ENCODE measurements at regions not wholly inside any gene's neighbourhood (a gene's known extent, or its start where the extent isn't known, plus 50 kb on each side); places are given as distances from the start of the nearest gene placed in this dataset.
A peak's percentile ranks its signal among the peaks of the same experiment; 100 is the strongest.

DNA sequence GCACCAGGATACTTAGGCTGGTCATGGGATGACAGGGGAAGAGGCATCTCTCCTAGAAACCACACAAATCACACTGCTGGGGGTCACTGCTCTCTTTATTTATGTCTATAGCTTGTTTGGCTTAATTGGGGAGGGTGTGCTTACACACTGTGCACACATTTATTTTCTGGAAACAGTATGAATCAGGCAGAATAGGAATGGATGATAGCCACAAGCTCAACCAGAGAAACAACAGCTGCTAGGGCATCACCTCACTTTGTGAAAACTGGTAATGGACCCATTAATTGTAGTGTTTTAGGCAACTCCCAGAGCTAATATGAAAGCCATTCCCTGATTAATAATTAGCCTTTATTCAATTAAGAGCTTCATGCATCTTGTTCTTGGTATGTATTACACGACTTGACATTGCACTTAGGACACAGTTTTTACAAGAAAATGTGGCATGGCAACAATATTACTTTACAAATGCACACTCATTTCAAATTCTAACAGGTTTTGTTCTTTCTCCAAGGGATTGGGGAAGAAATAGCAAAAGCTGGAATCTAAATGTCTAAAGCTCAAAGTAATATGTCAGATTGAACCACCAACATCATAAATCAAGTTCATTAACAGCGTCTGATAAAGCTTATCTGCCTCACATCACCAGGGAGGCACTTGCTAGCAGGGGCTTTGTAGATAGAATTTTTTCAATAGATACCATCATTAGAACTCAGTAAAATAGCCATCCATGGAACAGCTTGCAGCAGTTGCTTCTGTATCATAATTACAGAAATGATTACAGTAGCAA lies 361.9 kb upstream of the FSHR start:
- DNase-seq (ENCODE audit: low spot score) = no peak
- no peak for ATAC-seq

DNA sequence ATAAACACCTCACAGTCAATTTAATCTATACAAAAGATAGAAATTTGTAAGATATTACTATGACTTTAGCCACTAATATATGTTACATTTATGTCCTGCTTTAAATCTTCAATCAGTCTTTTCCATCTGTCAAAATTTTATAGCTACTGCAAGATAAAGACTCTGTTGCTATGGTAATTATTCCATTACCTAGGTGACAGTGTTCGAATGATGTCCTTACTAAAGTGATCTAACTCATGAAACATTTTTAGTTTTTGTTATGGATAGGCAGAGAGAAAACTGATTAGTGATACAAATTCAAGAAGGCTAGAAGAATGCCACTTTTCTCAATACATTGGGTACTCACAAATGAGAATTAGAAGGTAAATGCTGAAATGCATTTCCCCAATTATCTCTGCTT lies 359.9 kb upstream of the FSHR start:
- ATAC-seq = no peak
- no peak for DNase-seq (ENCODE audit: low spot score)

DNA sequence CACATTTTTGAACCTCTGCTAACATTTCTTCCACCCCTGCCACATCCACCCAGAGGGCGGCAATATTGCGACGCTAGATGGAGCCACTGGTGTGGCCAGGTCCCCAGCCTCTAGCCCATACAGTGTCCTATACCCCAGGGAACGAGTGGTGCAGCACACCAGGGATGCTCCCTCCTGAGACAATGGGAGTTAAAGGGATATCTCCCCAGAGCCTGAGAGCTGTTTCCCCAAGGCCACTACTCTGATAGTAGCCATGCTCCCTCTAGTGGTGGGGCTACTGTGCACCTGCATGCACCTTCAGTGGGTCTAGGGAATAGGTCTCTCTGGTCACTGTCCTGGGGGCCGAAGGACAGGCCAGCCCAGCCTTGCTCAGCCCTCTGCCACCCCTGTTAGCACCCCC lies 336.4 kb upstream of the FSHR start:
- ATAC-seq (peak; percentile 97), DNase-seq (ENCODE audit: low spot score) (peak; percentile 56)

DNA sequence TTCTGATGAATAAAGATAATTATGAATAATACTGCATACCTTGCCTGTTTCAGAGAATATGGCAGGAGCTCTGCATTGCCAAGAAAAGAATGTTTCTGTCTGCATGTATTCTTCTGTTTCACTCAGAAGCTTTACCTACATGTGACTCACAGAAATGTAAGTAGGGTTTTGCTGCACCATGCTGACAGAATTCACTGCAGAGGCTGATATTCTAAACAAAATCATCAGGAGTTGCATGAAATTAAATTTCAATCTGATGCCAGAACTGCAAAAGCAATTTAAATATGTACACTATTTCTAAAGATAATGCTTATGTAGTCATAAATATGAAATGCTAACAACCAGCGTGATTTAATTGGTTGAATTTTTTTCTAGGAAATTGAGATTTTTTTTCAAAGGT lies 332.8 kb upstream of the FSHR start:
- DNase-seq (ENCODE audit: low spot score) = no peak
- ATAC-seq = no peak

DNA sequence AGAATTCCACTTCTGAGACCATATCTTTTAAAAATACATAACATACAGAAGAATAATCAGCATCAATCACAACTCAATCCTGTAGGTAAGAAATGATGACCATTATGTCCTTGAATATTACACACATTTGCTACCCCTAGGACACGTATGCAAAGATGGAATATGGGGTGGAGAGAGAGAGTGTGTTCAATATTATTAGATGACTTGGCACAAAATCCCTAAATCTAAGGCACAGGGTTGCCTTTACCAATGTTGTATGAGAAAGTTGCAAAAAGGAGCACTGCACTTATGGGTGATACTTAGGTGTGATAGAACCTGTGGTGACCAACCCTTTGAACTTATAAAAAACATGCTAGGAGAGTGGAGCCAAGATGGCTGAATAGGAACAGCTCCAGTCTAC lies 326.2 kb upstream of the FSHR start:
- ATAC-seq = no peak
- no peak for DNase-seq (ENCODE audit: low spot score)

DNA sequence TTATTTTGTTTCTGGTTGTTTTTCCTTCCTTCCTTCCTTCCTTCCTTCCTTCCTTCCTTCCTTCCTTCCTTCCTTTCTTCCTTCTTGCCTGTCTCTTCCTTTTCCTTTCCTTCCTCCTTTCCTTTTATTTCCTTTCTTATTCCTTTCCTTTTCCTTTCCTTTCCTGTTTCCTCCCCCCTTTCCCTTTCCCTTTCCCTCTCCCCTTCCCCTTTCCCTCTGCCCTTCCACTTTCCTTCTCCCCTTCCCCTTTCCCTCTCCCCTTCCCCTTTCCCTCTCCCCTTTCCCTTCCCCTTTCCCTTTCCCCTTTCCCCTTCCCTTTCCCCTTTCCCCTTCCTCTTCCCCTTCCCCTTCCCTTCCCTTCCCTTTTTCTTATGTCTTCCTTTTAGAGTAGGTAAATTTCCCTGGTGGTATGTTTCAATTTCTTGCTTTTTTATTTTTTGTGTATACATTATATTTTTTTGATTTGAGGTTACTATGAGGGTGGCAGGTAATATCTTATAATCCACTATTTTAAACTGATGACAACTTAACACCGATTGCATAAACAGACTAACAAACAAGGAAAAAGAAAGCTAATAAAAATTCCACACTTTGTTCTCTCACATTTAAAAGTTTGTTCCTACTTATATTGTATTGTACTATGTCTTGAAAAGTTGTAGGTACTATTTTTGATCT lies 311.0 kb upstream of the FSHR start:
- DNase-seq (ENCODE audit: low spot score) = no peak
- no peak for ATAC-seq

DNA sequence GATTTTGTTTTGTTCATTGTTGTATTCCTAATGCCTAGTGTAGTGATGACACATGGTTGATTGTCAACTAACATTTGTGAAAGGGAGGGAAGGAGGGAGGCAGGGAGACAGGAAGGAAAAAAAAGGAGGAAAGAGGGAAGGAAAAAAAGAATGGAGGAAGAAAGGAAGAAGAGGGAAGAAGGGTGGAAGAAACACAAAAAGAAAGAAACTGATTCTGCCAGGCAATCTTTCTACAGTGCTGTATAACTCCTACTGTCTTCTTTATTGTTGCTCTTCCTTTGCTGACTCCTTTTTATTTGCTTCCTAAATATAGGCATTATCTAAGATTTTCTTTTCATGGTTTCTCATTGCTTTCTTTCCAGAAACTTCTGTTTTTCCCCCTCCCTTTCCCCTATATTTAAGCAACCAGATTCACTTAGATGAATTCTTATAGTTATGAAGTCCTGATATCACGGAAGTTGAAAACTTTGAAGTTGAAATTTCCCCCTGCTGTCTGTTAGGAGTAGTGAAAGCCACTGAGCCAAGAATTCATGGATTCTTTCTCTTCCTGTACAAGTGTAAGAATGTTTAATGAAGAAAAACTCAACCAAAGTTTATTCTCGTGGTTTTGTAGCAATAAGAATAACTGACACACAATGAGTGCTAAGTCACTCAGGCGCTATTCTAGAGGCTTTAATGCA lies 305.1 kb upstream of the FSHR start:
- ATAC-seq = no peak

DNA sequence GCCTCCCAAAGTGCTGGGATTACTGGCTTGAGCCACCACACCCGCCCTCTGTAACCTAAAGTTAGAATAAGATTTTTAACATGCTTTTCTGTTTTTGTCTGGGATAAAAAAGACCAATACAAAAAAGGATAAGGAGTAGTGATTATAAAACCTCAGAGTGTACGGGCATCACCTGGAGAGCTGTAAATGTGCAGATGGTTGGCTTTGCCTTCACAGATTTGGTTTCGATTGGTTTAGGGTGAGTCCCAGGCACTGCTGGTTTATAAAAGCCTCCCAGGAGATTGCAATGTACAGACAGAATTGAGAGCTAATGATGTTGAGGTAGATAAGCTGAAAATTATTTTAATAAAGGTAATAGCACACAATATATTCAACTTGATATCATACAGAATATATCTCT lies 289.7 kb upstream of the FSHR start:
- DNase-seq (ENCODE audit: low spot score) (no peak), ATAC-seq (no peak)

More for the DNA sequence above, 305.1 kb upstream of the FSHR start:
- no peak for DNase-seq (ENCODE audit: low spot score)

DNA sequence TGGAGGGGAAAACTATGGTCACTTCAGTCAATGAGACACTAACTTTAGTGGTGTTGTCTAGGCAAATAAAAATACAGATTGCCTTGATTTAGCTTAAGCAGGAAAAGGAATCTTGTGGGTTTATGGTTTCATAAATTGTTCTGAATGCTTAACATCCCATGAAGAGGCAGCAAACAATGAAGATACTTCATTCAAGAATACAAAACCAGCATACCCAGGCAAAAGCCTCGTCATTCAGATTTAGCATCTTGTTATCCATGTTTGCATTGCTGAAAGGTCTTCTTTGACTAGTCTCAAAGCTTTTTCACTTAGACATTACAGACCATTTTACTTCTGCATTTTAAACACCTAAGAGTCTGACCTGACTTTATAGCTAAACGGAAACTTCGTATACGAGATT lies 272.7 kb upstream of the FSHR start:
- DNase-seq (ENCODE audit: low spot score) (no peak), ATAC-seq (no peak)

DNA sequence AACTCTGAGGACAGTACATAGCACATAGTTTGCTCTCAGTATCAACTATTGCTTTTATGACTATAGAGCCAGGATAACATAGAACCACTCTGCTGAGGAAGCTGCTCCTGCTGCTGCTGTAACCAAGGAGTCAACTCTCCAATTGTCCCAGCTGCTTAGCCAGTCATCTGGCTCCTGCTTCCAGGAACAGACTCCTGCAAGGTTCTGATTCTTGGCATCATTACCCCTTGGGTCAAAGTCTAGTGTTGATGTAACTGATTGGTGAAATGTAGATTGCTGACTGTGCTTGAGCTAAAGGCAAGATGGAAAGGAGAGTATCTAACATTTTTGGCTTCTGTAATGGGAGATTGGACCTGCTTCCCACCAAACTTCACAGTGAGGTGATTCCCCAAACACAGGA lies 261.9 kb upstream of the FSHR start:
- ATAC-seq (peak; percentile 38), DNase-seq (ENCODE audit: low spot score) (no peak)

DNA sequence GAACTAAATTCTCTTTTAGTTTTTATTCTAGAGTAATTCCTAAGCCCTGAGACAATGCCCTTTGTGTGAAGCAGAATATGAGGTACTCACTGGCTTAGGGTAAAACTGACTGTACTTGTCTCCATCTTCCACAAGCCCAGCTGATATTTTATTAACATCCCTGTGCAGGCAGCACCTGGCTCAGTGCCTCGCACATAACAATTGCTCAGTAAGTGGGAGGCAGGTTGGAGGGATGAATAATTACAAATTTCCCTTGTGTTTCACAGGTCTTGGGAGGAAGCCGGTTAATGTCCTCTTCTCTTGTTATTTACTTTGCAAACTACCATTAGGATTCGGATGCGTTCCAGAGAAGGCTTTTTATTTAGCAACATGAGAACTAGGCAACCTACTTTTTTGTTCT lies 249.8 kb upstream of the FSHR start:
- no peak for DNase-seq (ENCODE audit: low spot score)
- no peak for ATAC-seq

DNA sequence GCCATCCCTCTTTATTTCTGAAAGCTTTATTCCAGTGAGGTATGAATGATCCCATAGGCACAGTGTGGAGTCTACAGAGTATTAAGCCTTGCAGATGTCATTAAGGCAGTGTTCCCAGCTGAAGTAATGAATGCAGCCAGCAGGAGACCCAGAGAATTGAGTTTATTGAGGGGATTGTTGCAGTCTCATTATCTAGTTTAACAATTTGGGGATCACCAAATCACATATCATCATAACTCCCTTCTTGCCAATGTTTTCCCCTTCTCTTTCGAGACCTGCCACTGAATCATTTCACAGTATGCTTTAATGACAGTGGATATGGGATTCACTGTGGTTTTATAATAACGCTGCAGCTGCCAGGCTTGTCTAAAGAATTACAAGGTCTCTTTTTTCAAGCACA lies 249.3 kb upstream of the FSHR start:
- no peak for DNase-seq (ENCODE audit: low spot score)
- ATAC-seq = no peak

DNA sequence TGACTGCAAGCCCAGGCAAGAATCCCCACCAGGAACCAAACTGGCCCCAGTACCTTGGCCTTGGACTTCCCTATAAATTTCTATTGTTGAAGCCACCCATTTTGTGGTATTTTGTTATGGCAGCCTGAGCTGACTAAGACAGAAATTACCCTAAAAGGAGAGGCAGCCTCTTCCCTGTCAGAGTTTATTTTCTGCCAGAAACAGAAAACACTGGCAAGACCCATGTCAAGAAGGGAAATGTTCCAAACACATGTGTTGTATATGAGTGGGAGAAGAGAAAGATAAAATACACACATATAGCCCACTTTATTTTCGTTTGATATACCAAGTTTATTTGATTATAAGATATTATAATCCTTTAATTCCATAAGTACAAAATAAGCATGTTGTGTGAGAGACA lies 225.1 kb upstream of the FSHR start:
- ATAC-seq (no peak), DNase-seq (ENCODE audit: low spot score) (no peak)

DNA sequence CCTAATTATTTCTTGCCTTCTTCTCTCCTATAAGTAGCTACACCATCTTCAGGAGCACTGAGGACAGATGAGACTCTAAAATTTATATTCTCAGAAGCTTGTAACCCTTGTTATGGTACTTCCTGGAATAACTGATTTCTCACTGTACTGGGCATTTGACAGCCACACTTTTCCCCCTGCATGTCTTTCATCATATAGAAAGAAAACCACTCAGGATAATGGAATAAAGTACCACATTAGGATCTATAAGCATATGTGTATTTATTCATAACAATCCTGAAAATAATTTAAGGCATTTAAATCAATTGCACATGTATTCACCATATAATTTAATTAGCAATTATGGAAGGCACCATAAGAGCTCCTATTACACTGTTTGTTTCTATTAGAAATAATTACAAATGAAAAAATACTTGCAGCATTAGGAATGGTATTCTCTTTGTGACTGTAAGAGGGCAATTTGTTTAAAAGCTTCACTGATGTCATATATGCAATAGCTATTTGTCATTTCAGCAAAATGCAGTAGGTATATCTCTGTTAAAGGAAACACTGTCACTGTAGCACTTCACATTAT lies 216.9 kb upstream of the FSHR start:
- ATAC-seq = no peak
- no peak for DNase-seq (ENCODE audit: low spot score)

DNA sequence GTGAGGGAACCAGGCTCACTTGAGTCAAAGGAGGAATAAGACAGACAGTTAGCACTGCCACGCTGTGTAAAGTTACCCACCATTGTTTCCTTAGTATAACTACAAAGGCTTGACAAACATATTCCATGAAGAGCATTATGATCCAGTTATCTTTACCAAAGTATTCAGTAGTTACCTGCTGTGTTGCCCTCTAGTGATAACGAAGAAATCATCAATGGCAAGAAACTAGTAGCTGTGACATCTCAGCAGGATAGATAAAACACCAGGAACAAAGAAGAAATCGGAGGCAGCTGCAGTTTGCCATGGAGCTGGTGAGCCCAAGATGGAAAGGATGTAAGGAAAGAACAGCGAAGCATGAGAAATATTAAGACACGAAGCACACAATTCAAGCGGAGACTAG lies 215.3 kb upstream of the FSHR start:
- DNase-seq (ENCODE audit: low spot score) (no peak), ATAC-seq (no peak)

DNA sequence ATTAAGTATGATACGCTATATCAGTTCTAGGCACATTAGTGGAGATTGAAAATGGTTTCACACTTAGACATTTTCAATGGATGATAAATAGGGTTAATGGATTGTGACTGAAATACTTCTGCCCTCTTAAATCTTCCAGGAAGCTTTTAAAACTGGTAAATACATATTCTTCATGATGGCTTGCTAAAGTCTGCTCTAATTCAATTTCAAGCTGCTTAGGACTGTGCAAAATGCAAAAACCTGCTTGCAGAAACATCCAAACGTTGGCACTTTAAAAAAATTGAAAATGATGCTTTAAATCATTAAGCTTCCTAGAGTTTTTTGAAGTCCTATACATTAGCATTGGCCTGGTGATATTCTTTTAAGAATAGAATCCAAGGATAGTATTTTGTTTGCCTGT lies 214.8 kb upstream of the FSHR start:
- ATAC-seq (no peak), DNase-seq (ENCODE audit: low spot score) (no peak)

DNA sequence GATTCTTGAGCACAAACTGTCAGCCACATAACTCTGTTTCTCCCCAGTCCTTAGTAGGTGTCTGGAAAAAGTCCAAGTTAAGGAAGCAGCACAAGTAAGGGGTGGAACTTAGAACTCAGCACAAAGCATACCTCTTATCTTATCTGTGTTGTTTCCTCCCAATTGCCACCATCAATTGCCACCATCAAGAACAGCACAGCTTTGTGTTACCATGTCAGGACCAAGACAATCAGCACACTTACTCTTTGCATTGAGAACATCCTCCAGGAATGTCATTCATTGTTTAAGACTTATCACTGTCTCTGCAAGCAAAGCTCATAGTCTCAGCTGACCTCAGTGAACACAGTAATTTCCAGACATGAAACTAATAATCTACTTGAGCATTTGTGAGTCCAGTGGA lies 212.7 kb upstream of the FSHR start:
- no peak for DNase-seq (ENCODE audit: low spot score)
- no peak for ATAC-seq

DNA sequence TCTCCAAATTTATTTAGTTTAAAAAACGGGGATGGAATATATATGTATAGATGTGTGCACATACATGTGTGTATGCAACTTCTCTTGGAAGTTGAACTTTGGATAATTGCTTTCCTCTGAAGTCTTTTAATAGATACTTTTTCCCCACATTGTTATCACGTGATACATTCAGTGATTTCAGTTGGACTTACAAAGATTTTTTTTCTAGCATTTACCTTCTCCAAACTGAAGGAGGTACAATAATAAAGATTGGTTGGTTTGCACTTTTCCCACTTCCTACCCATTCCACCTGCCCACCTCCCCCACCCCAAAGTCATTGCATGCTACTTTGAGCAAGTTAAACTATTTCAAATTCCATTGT lies 206.1 kb upstream of the FSHR start:
- ATAC-seq = no peak
- DNase-seq (ENCODE audit: low spot score) = no peak

DNA sequence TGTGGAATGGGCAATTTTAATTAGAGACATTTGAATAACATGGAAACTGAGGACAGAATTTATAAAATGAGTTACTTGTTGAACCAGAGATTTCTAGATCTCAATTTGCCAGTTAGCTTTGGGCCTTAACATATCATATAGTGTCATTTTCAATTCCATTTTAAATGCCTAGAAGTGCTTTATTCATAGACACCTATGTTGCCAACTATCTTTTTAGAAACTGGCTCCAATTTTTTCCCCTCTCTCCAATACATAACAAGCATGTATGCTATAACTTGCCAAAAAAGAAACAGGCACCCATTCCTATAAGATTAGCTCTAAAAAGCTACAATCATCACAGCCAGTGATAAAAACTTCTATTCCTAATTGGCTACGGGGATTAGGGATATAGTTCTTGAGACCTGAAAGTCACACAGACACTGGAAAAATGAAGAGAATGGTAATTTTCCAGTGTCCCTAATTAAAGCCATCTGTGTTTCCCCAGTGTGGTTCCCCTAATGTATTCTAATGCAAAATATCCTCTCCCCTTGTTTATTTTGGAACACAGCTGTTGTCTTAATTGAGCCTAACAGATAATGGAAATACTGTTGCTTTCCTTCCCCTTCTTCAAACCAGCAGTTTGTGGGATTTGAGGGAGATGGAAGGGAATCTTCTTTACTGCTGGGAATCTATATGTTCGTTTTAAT lies 205.5 kb upstream of the FSHR start:
- no peak for DNase-seq (ENCODE audit: low spot score)
- no peak for ATAC-seq

DNA sequence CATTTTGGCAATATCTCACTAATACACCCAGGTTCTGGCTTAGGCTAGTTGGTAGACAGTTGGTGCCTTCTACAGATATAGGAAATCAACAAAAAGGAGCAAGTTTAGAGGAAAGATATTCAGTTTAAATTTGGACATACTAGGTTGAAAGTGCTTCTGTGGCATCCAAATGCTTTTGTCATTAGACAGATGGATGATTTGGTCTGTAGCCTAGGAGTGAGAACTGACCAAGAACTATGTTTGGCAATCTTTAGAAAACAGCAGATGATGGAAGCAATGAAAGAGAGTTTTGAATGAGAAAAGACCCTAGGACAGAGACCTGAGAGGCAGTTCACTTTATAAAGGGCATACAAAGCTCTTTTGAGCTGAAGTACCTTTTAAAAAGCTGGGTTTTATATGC lies 201.3 kb upstream of the FSHR start:
- DNase-seq (ENCODE audit: low spot score) = no peak
- no peak for ATAC-seq

DNA sequence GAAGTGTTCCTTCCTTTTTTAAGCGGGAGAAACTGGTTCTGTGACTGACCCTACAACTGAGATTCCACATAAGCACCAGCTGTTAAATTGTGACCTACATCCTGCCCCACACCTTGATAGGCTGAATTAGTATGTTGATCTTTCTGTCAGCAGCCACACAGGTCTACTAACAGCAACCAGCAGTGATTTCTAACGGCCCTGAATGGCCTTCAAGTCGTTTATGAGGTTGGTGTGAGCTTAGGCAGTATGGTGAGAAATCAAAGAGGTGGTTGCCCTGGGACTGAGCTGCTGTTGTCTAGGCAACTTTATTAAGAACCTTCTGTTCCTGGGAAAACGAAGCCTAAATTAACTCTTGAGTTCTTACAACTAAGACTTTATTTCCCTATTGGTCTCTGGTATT lies 197.2 kb upstream of the FSHR start:
- no peak for DNase-seq (ENCODE audit: low spot score)
- no peak for ATAC-seq

All from left lobe of liver (tissue), 2 donors.